Right atrium auricular region (tissue), 2 donors: ENCODE measurements at regions not wholly inside any gene's neighbourhood (a gene's known extent, or its start where the extent isn't known, plus 50 kb on each side); places are given as distances from the start of the nearest gene placed in this dataset.
A peak's percentile ranks its signal among the peaks of the same experiment; 100 is the strongest.
"Not testable (repeated sequence)": the region's sequence is repeated elsewhere in the genome, so short reads cannot be mapped to it uniquely, and the experiment has no call there.

ENCODE experiments used
- DNase-seq: peaks from one replicate; pipeline ENCODE4 v3.0.0-alpha.2; 2019; ENCODE audit warnings: low spot score
- H3K27ac ChIP-seq, 2 donors: fragments of 200-600 bp; sonication (generic); 1 replicate in 1 of 2; 2 replicates in 1 of 2; pipeline ENCODE4 v1.5.1; 2016 to 2019
- H3K27me3 ChIP-seq, 2 donors: fragments of 200-600 bp; sonication (generic); one replicate each; pipeline versions ENCODE4 v1.5.1 to v1.6.0; 2017 to 2019
- H3K36me3 ChIP-seq: fragments of 200-600 bp; sonication (generic); one replicate; pipeline ENCODE4 v1.5.1; 2016
- H3K4me1 ChIP-seq, 2 donors: fragments of 200-600 bp; sonication (generic); one replicate each; pipeline versions ENCODE4 v1.5.1 to v1.6.0; 2017 to 2019
- H3K4me3 ChIP-seq, 2 donors: fragments of 200-600 bp; sonication (generic); 1 replicate in 1 of 2; 2 replicates in 1 of 2; pipeline ENCODE4 v1.5.1; 2017 to 2019; ENCODE audit warnings: mild to moderate bottlenecking in 1 of 2, moderate library complexity in 1 of 2
- H3K9me3 ChIP-seq, 2 donors: fragments of 200-600 bp; sonication (generic); one replicate each; pipeline ENCODE4 v1.5.1; 2019
- CTCF ChIP-seq, 2 donors: fragments of 200-600 bp; sonication (generic); IDR thresholded peaks; one replicate each; pipeline ENCODE4 v1.5.1; 2019; ENCODE audit warnings: antibody characterized with exemption in 2 of 2

GRCh38 chr9:42239445-42240260 lies 56.2 kb downstream of the SPATA31A6 start:
- peak overlapping the region in 1 of 2 donors; percentile 54 for H3K27ac ChIP-seq
- H3K4me3 ChIP-seq, H3K27me3 ChIP-seq, H3K9me3 ChIP-seq, DNase-seq, H3K36me3 ChIP-seq: not testable (repeated sequence)
- H3K4me1 ChIP-seq, result peaks cover 0 to 24% of the 10 kb centered on the region in 2 donors

GRCh38 chr9:42240261-42240579 lies 56.8 kb downstream of the SPATA31A6 start:
- DNase-seq, H3K36me3 ChIP-seq, H3K9me3 ChIP-seq, H3K4me3 ChIP-seq, H3K27me3 ChIP-seq: not testable (repeated sequence)
- Histone ChIP-seq H3K27ac (peak overlapping the region in 1 of 2 donors; percentile 54), H3K4me1 (peaks cover 0 to 20% of the 10 kb centered on the region in 2 donors)

GRCh38 chr9:42243211-42243610 lies 59.8 kb downstream of the SPATA31A6 start:
- H3K27me3 ChIP-seq, DNase-seq, H3K9me3 ChIP-seq, H3K4me3 ChIP-seq, H3K27ac ChIP-seq, H3K36me3 ChIP-seq: not testable (repeated sequence)
- H3K4me1 ChIP-seq, result peaks cover 0 to 16% of the 10 kb centered on the region in 2 donors

- H3K27me3 ChIP-seq, H3K9me3 ChIP-seq, DNase-seq, H3K4me3 ChIP-seq, H3K36me3 ChIP-seq, H3K27ac ChIP-seq: not testable (repeated sequence)
- H3K4me1 ChIP-seq, result peaks cover 0 to 13% of the 10 kb centered on the region in 2 donors
These were observed 60.4 kb downstream of the SPATA31A6 start for GRCh38 chr9:42243822-42244221.

GRCh38 chr9:42268729-42269128 lies 85.3 kb downstream of the SPATA31A6 start:
- not testable (repeated sequence) for DNase-seq

GRCh38 chr9:42269171-42269570 lies 85.7 kb downstream of the SPATA31A6 start:
- DNase-seq, H3K27me3 ChIP-seq, H3K27ac ChIP-seq: not testable (repeated sequence)

More at GRCh38 chr9:42268729-42269128, 85.3 kb downstream of the SPATA31A6 start:
- H3K27ac ChIP-seq, H3K27me3 ChIP-seq, H3K4me3 ChIP-seq, H3K9me3 ChIP-seq, H3K36me3 ChIP-seq, H3K4me1 ChIP-seq: not testable (repeated sequence)

GRCh38 chr9:42273191-42273590 lies 89.7 kb downstream of the SPATA31A6 start:
- H3K27ac ChIP-seq, H3K4me1 ChIP-seq, H3K36me3 ChIP-seq, H3K27me3 ChIP-seq, H3K4me3 ChIP-seq, H3K9me3 ChIP-seq, DNase-seq: not testable (repeated sequence)

More at GRCh38 chr9:42269171-42269570, 85.7 kb downstream of the SPATA31A6 start:
- H3K36me3 ChIP-seq, H3K4me1 ChIP-seq, H3K4me3 ChIP-seq, H3K9me3 ChIP-seq: not testable (repeated sequence)

GRCh38 chr9:42275141-42275540 lies 91.7 kb downstream of the SPATA31A6 start:
- H3K4me1 ChIP-seq, result no peaks in the 10 kb centered on the region
- H3K9me3 ChIP-seq, result no peaks in the 10 kb centered on the region
- DNase-seq, result no peak
- no peak for TF ChIP-seq CTCF (IDR thresholded peaks at IDR 0.05)
- no peak overlapping the region for H3K4me3 ChIP-seq
- no peaks in the 10 kb centered on the region for H3K27me3 ChIP-seq
- H3K36me3 ChIP-seq, result no peaks in the 10 kb centered on the region
- no peak overlapping the region for H3K27ac ChIP-seq

GRCh38 chr9:42282531-42283178 lies 99.2 kb downstream of the SPATA31A6 start:
- H3K36me3 ChIP-seq, H3K4me3 ChIP-seq, H3K9me3 ChIP-seq, H3K4me1 ChIP-seq, H3K27me3 ChIP-seq, DNase-seq, H3K27ac ChIP-seq: not testable (repeated sequence)

- not testable (repeated sequence) for H3K4me3 ChIP-seq, H3K9me3 ChIP-seq, H3K27ac ChIP-seq, DNase-seq, H3K4me1 ChIP-seq, H3K36me3 ChIP-seq, H3K27me3 ChIP-seq
These were observed 99.7 kb downstream of the SPATA31A6 start for GRCh38 chr9:42283179-42283543.

GRCh38 chr9:42286145-42286845 lies 102.8 kb downstream of the SPATA31A6 start:
- not testable (repeated sequence) for H3K27ac ChIP-seq, H3K27me3 ChIP-seq, H3K4me1 ChIP-seq, H3K4me3 ChIP-seq, H3K9me3 ChIP-seq, H3K36me3 ChIP-seq, DNase-seq

GRCh38 chr9:42288002-42288864 lies 104.8 kb downstream of the SPATA31A6 start:
- not testable (repeated sequence) for H3K4me3 ChIP-seq, DNase-seq, H3K27me3 ChIP-seq

GRCh38 chr9:42288865-42289229 lies 105.4 kb downstream of the SPATA31A6 start:
- H3K4me3 ChIP-seq, H3K9me3 ChIP-seq, H3K4me1 ChIP-seq, H3K27ac ChIP-seq, H3K27me3 ChIP-seq, H3K36me3 ChIP-seq, DNase-seq: not testable (repeated sequence)

More at GRCh38 chr9:42288002-42288864, 104.8 kb downstream of the SPATA31A6 start:
- not testable (repeated sequence) for H3K9me3 ChIP-seq, H3K36me3 ChIP-seq, H3K4me1 ChIP-seq, H3K27ac ChIP-seq
